ENCODE measurements at regions not wholly inside any gene's neighbourhood (a gene's known extent, or its start where the extent isn't known, plus 50 kb on each side); places are given as distances from the start of the nearest gene placed in this dataset.

DNA sequence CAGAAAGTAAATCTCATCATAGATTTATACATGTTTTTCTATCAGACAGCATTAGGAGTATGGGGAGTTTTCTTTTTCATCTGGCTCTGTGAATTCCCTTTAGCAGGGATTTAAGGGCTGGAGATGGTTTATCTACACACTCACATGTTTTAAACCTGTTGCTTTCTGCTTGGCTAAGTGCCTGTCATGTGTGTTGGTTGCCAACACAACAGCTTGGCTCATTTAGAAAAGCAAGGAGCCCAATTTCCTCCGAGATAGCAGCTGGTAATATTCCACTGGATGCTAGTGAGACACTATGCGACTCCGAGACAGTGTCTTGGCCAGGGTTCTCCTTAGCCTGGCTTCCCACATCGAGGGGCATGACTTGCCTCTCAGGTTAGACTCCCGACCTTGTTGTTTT, 83.3 kb downstream of the KLF5 start:
- TF ChIP-seq, protein P1, sequence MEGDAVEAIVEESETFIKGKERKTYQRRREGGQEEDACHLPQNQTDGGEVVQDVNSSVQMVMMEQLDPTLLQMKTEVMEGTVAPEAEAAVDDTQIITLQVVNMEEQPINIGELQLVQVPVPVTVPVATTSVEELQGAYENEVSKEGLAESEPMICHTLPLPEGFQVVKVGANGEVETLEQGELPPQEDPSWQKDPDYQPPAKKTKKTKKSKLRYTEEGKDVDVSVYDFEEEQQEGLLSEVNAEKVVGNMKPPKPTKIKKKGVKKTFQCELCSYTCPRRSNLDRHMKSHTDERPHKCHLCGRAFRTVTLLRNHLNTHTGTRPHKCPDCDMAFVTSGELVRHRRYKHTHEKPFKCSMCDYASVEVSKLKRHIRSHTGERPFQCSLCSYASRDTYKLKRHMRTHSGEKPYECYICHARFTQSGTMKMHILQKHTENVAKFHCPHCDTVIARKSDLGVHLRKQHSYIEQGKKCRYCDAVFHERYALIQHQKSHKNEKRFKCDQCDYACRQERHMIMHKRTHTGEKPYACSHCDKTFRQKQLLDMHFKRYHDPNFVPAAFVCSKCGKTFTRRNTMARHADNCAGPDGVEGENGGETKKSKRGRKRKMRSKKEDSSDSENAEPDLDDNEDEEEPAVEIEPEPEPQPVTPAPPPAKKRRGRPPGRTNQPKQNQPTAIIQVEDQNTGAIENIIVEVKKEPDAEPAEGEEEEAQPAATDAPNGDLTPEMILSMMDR (conservative IDR thresholded peaks at IDR 0.05; ENCODE audit: low read depth, low read length), result no peak
- no peak for TF ChIP-seq EZH2phosphoT487 (IDR thresholded peaks at IDR 0.05; ENCODE audit: borderline replicate concordance, low read length)
- no peak for TF ChIP-seq EZH2 (IDR thresholded peaks at IDR 0.05; ENCODE audit: low read length, unreplicated experiment)

All from PC-3 (cell line).